OCI-LY7 (cell line): ENCODE measurements at regions not wholly inside any gene's neighbourhood (a gene's known extent, or its start where the extent isn't known, plus 50 kb on each side); places are given as distances from the start of the nearest gene placed in this dataset.

Experiments used
- BruUV-seq: library from RNA; stranded (reverse); fragments of 400-500 nt; replicated peaks from 2 replicates; lab custom pipeline; 2021; lab: Mats Ljungman, UMichigan
- CTCF ChIA-PET: fragments of 300-600 bp; sonication (Branson Sonifier 250); formaldehyde crosslinking; loops from one replicate; lab custom pipeline; 2022; ENCODE audit warnings: antibody characterized with exemption; ENCODE audit not compliant: unreplicated experiment; lab: Charles Lee
- POLR2A ChIA-PET: fragments of 300-600 bp; sonication (Branson Sonifier 250); formaldehyde crosslinking; loops from one replicate; lab custom pipeline; 2022; ENCODE audit warnings: antibody characterized with exemption; lab: Charles Lee
- DNase-seq: peaks from one replicate; pipeline ENCODE4 v3.0.0-alpha.2; 2015; ENCODE audit warnings: low spot score
- H2AFZ ChIP-seq: fragments of 200-600 bp; sonication (generic), shearing (Covaris generic); 2 replicates; pipeline ENCODE4 v1.6.1; 2014; ENCODE audit warnings: mild to moderate bottlenecking, antibody characterized with exemption, low read length, moderate library complexity
- H3K27ac ChIP-seq: fragments of 200-600 bp; sonication (generic); 2 replicates; pipeline ENCODE4 v1.5.1; 2014; ENCODE audit warnings: mixed run types, low read depth, mild to moderate bottlenecking, moderate library complexity, low read length, inconsistent platforms; ENCODE audit not compliant: poor library complexity, severe bottlenecking
- H3K36me3 ChIP-seq: fragments of 200-600 bp; sonication (generic); 2 replicates; pipeline ENCODE4 v1.6.1; 2014; ENCODE audit warnings: mild to moderate bottlenecking, antibody characterized with exemption, low read length, moderate library complexity, mixed read lengths; ENCODE audit not compliant: insufficient read depth
- H3K4me1 ChIP-seq: fragments of 200-600 bp; sonication (generic); 2 replicates; pipeline ENCODE4 v1.5.1; 2014; ENCODE audit warnings: mild to moderate bottlenecking, low read length; ENCODE audit not compliant: insufficient read depth, poor library complexity, severe bottlenecking
- H3K4me2 ChIP-seq: fragments of 200-600 bp; sonication (generic); 2 replicates; pipeline ENCODE4 v1.6.1; 2014; ENCODE audit warnings: mild to moderate bottlenecking, low read length
- H3K4me3 ChIP-seq: fragments of 200-600 bp; sonication (generic); 2 replicates; pipeline ENCODE4 v1.5.1; 2014; ENCODE audit warnings: mild to moderate bottlenecking, low read depth, low read length; ENCODE audit not compliant: poor library complexity, severe bottlenecking
- H3K79me2 ChIP-seq: fragments of 200-600 bp; sonication (generic); 2 replicates; pipeline ENCODE4 v1.6.1; 2016; ENCODE audit warnings: low read depth, mild to moderate bottlenecking, low read length, moderate library complexity, mixed read lengths; ENCODE audit not compliant: insufficient read depth
- H3K9me2 ChIP-seq: fragments of 200-600 bp; sonication (generic); 2 replicates; pipeline ENCODE4 v1.6.1; 2016; ENCODE audit warnings: mild to moderate bottlenecking, low read length, mixed read lengths; ENCODE audit not compliant: insufficient read depth
- H3K9me3 ChIP-seq: fragments of 200-600 bp; sonication (generic); 2 replicates; pipeline ENCODE4 v1.6.1; 2014; ENCODE audit warnings: mild to moderate bottlenecking, mixed run types, low read length, mixed read lengths
- H4K20me1 ChIP-seq: fragments of 200-600 bp; sonication (generic); 2 replicates; pipeline ENCODE4 v1.6.1; 2014; ENCODE audit warnings: mild to moderate bottlenecking, antibody characterized with exemption, low read length, moderate library complexity, mixed read lengths; ENCODE audit not compliant: insufficient read depth
- EZH2phosphoT487 ChIP-seq: fragments of 200-600 bp; sonication (generic); IDR thresholded peaks from 2 replicates; pipeline ENCODE4 v1.6.1; 2018; ENCODE audit warnings: low read depth, borderline replicate concordance, mild to moderate bottlenecking, mixed run types, antibody characterized with exemption, low read length, moderate library complexity, mixed read lengths
- intact Hi-C: fragments of 100-400 bp; cut with micrococcal nuclease; formaldehyde crosslinking; loops from one replicate; pipeline ENCODE4 v1.10.0; 2022; ENCODE audit not compliant: unreplicated experiment
- TF ChIP-seq, protein P1 (sequence below): fragments of 200-600 bp; sonication (generic); conservative IDR thresholded peaks from 2 replicates; pipeline ENCODE4 v1.5.1; 2014; ENCODE audit warnings: mild to moderate bottlenecking, antibody characterized with exemption, low read length, moderate library complexity, mixed read lengths

DNA sequence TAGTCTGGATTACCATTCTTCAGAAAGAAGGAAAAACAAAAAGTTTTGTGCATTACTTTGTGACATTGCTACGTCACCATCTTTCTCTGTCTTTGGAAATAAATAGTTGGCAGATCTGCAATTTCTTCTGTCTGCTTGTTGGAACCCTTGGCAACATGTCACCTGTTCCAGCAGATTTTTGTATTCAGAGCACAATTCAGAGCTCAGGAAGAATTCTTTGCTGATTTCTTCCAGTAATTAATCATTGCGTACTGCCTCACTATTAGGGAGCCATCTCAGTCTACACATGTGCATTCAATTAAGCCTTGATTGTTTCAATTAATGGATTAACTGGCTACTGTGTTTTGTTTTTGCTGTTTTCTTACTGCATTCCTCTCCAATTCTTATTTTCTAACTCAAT is 467.2 kb downstream of the CDH8 start:
- H3K4me1 ChIP-seq = no peaks in the 10 kb centered on the region
- H3K9me3 ChIP-seq = no peaks in the 10 kb centered on the region
- BruUV-seq = no TSS peak
- H3K4me3 ChIP-seq = no peak overlapping the region
- TF ChIP-seq, protein P1, sequence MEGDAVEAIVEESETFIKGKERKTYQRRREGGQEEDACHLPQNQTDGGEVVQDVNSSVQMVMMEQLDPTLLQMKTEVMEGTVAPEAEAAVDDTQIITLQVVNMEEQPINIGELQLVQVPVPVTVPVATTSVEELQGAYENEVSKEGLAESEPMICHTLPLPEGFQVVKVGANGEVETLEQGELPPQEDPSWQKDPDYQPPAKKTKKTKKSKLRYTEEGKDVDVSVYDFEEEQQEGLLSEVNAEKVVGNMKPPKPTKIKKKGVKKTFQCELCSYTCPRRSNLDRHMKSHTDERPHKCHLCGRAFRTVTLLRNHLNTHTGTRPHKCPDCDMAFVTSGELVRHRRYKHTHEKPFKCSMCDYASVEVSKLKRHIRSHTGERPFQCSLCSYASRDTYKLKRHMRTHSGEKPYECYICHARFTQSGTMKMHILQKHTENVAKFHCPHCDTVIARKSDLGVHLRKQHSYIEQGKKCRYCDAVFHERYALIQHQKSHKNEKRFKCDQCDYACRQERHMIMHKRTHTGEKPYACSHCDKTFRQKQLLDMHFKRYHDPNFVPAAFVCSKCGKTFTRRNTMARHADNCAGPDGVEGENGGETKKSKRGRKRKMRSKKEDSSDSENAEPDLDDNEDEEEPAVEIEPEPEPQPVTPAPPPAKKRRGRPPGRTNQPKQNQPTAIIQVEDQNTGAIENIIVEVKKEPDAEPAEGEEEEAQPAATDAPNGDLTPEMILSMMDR = no peak
- TF ChIP-seq EZH2phosphoT487 = no peak
- no peaks in the 10 kb centered on the region for H4K20me1 ChIP-seq
- intact Hi-C loops = no loop called here
- H3K4me2 ChIP-seq = no peak overlapping the region
- DNase-seq = no peak
- H3K27ac ChIP-seq = no peak overlapping the region
- no peaks in the 10 kb centered on the region for H3K9me2 ChIP-seq
- no peaks in the 10 kb centered on the region for H3K79me2 ChIP-seq
- ChIA-PET POLR2A (interaction anchor here (0.7 kb wide), 1 partner anchor 10 kb away, joined by 3 read pairs; no protein-coding TSS in a partner anchor), CTCF (no interaction called here)
- H2AFZ ChIP-seq = no peak overlapping the region
- no peaks in the 10 kb centered on the region for H3K36me3 ChIP-seq

DNA sequence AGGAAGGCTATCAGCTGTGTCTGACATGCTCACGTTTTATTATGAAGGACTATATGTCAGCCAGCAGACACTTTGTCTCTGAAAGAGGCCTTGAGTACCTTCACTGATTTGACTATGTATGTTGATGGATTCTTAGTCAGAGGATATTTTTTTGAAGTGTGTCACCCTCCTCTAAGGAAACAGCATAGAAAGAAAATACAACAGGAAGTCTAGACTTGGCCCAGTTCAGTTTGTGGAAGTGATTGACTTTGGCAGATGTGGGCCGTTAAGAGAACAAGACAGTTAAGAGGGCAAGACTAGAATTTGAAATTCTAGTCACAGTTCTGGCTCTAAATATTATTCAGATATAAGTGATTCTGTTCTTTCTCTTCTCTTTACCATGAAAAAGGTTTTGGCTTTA is 471.5 kb downstream of the CDH8 start:
- intact Hi-C loops = no loop called here
- no peak for TF ChIP-seq EZH2phosphoT487
- TF ChIP-seq, protein P1 = no peak
- Histone ChIP-seq H4K20me1 (no peaks in the 10 kb centered on the region), H3K4me3 (no peak overlapping the region), H3K9me2 (no peaks in the 10 kb centered on the region), H3K4me2 (no peak overlapping the region), H3K36me3 (no peaks in the 10 kb centered on the region), H3K27ac (no peak overlapping the region), H3K9me3 (no peaks in the 10 kb centered on the region), H3K79me2 (no peaks in the 10 kb centered on the region), H3K4me1 (no peaks in the 10 kb centered on the region), H2AFZ (no peak overlapping the region)
- ChIA-PET POLR2A (no interaction called here), CTCF (no interaction called here)
- no peak for DNase-seq
- BruUV-seq = no TSS peak

DNA sequence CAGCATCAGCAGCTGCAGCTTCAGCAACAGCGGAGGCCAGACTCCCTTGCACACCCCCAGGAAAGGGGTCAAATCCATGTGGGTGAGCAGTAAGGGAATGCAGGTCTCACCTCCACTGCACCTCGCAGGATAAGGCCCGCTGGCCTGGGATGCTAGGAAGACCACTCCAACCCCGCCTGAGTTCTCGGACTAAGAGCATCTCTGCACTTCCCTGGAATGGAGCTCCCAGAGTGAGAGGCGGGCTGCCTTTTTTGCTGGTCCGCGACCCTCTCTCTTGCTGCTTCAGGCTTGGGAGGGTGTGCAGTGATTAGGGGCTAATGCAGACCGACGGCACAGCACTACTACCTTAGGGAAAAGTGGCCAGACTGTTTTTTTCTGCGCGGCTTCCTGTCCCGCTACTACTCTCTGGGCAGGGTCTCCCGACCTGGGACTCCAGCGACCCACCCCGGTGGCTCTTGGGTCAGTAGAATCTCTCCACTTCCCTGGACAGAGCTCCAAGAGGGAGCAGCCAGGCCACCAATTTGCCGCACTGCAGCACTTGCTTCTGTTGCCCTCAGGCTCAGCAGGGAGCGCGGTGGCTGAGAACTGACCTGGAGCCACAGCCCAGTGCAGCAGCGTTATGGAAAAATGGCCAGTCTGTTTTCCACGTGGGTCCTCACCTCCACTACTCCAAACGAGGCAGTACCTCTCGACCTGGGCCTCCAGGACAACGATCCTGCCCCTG is 480.4 kb downstream of the CDH8 start:
- ChIA-PET POLR2A (no interaction called here), CTCF (no interaction called here)
- intact Hi-C loops = no loop called here
- no peaks in the 10 kb centered on the region for H3K9me2 ChIP-seq
- no peaks in the 10 kb centered on the region for H3K9me3 ChIP-seq
- H3K4me3 ChIP-seq = no peak overlapping the region
- H3K36me3 ChIP-seq = no peaks in the 10 kb centered on the region
- no peaks in the 10 kb centered on the region for H3K79me2 ChIP-seq
- no peak for TF ChIP-seq EZH2phosphoT487
- TF ChIP-seq, protein P1 = no peak
- H4K20me1 ChIP-seq = no peaks in the 10 kb centered on the region
- H3K4me1 ChIP-seq = no peaks in the 10 kb centered on the region
- no peak for DNase-seq
- H3K27ac ChIP-seq = no peak overlapping the region
- BruUV-seq = no TSS peak
- H2AFZ ChIP-seq = no peak overlapping the region
- no peak overlapping the region for H3K4me2 ChIP-seq
